HG02798 (cell line): ENCODE measurements at regions not wholly inside any gene's neighbourhood (a gene's known extent, or its start where the extent isn't known, plus 50 kb on each side); places are given as distances from the start of the nearest gene placed in this dataset.
"Not testable (repeated sequence)": the region's sequence is repeated elsewhere in the genome, so short reads cannot be mapped to it uniquely, and the experiment has no call there.

Experiments used
- ATAC-seq: cut with Tn5 transposase; IDR thresholded peaks from one replicate; pipeline ENCODE4 v1.9.1; 2021; ENCODE audit warnings: mild to moderate bottlenecking; ENCODE audit not compliant: unreplicated experiment, poor library complexity

DNA sequence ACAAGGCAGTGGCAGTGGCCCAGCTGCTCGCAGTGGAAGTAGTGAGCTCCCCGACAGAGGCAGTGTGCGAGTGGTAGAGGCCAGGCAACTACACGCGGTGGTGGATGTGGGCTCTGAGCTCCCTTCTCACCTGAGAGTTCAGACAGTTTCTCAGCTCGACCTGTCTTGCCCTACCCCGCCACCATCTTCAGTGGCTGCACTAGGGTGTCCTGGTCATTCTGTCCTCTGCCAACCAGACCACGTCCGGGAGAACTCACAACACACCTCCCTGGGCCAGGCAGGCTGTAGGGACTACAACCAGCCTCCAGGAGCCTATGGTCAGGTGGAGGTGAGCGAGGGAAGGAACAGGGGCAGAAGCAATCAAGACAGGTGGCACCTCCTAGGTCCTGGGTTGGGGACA, 106.3 kb upstream of the SMAD3 start:
- no peak for ATAC-seq

DNA sequence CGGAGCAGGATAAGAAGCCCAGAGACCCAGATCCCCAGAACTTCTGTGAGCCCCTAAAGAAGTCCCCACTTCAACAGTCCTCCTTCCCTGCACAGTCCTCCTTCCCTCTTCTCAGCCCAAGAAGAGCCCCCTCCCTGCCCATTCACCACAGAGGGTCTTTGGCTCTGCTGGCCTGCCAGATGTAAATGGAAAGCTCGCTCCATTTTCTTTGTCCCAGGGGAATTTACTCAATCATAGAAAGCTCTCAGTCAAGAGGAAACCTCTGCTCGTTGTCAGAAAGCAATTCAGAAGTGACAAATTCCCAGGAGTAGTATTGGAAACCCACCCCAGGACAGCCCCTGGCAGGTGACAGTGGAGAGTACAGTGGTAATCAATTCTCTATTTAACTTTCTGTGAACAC, 105.5 kb upstream of the SMAD3 start:
- no peak for ATAC-seq

DNA sequence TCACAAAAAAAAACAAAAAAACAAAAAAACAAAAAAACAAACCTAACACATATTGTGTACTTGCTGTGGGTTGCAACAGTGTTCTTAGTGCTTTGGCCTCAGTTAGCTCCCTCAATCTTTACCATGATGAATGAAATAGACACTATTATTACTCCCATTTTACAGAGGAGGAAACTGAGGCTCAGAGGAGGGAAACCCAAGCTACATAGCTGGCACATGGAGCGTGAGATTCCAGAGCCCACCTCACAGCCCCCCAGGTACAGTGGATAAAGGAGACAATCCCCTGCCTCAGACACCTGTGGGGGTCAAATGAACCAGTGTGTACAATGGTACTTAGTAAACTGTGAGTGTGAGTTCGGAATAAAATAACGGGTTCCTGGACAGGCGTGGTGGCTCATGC, 104.9 kb upstream of the SMAD3 start:
- ATAC-seq = no peak

DNA sequence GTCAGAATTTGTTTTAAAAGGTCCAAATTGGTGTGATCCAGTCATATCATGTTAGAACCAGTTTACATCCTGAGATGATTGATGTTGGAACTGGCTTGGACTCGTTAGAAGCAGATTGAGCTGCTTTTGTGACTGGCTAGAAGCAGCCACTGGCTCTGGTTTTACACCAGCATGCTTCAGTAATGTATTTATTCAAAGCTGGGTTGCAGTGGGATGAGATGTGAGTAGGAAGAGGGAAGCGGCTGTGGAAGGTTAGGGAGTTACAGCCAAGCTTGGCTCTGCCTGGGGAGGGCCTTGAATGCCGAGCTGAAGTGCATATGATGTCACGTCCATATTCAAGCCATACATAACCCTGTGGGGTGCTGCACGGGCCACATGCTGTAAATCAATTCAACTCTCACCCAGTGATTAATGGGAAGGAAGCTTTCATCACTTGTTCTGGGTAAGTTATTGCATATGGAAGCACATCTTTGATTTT, 104.0 kb upstream of the SMAD3 start:
- ATAC-seq = no peak

DNA sequence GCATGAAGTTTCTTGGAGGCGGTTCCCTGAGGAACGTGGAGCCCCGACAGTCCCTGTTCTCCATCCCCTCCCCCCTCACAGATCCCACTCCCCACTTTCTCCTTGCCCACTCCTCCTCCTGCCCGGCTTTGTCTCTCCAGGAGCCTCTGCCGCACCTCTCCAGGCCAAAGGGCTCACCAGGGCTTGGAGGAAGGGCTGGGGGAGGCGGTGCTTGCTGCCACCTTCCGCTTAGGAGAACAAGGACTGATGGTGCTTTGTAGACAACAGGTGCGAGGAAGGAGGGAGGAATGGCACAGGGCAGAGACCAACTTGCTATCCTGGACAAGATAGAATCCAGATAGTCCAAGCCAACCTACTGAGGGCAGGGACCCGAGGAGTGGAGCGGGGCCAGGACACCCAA, 103.5 kb upstream of the SMAD3 start:
- no peak for ATAC-seq

DNA sequence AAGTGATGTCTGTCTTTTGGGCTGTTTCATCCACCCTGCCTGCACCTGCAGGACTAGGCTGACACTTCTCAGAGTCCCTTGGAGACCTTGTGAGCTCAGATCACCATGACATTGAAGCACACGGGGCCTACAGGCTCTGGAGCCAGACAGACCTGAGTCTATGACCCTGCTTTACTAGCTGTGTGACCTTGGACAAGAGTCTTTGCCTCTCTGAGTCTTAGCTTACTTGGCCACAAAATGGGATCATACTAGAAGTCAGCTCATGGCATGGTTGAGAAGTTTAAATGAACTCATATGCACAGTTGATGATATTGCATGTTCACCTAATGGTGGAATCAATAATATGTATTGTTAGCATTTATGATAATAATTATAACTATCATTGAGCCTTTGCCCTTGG, 102.9 kb upstream of the SMAD3 start:
- no peak for ATAC-seq

DNA sequence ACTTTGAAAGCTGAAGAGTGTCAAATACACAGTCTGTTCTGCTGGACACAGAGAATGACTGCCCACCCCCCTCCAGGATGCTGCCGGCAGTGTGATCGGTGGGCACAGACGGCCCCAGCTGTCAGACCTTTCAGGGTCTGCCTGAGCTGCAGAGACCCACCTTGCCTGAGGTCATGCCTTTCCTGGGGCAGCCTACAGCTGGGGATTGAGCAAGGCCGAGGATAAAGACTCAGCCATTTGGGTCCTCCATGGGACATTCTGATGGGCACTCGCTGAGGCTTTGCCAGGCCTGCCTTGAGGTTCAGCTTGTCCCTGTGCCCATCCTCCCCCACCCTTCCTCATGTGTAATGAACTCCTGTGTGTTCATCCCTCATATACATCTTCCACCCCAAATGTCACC, 102.3 kb upstream of the SMAD3 start:
- ATAC-seq = no peak

DNA sequence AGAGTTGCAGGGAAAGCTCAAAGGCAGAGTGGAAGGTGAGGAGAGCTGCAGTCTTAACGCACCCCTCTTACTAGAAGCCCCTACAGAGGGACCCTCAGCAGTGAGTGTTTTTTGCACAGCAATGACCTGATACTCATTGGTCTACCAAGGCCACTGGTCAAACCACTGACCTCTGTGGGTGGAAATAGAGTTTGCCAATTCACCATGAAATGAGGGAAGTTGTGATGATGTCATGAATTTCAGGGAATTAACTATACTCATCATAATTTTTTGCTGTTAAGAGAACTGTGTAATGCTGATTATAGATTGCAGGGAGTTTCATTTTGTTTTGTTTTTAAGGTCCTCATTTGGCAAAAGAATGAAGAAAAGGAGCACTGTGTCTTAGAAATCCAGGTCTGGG, 101.7 kb upstream of the SMAD3 start:
- ATAC-seq = no peak

DNA sequence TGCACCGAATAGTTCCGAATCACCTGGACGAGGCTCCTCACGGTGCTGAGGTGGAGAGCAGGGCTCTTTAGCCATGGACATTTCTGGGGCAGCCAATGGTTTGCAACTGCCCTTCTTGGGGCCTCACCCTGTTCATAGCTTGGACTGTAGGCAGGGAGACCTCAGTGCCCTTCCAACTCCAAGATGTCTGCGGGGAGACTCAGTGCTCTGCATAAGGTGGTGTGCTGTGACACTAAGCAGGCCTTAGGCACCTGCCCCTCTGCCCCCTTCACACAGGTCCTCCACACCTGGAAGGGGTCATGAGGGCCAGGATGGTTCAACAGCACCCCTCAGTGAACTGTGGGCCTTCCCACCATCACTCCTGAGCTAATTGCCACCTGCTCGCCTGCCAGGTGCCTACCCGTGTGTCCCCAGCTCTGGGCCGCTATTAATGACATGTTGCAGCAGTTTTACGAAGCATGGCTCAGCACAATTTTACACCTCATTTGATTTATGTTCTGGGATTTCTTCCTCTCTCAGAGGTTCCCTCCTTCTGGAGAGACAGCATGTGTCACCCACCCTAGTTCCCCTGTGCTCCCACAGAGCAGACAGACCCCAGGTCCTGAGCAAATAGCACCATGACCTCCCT, 101.2 kb upstream of the SMAD3 start:
- ATAC-seq = no peak

DNA sequence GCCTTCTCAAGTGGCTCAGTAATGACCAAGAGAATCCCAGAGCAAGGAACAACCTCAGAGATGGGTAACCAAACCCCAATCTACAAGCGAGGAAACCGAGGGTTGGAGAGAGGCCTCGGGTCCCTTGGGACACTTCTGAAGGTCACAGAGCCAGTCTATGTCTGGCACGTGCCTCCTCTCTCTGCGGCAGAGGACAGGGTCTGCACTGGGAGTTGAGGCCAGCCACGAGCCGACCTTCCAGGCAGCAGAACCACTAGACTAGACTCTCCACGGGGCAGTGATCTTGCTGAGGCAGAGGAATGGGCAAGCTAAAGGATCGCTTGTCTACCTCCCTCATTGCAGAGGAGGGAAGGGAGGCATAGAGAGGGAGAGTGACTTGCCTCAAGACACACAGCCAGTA, 100.6 kb upstream of the SMAD3 start:
- ATAC-seq = no peak

DNA sequence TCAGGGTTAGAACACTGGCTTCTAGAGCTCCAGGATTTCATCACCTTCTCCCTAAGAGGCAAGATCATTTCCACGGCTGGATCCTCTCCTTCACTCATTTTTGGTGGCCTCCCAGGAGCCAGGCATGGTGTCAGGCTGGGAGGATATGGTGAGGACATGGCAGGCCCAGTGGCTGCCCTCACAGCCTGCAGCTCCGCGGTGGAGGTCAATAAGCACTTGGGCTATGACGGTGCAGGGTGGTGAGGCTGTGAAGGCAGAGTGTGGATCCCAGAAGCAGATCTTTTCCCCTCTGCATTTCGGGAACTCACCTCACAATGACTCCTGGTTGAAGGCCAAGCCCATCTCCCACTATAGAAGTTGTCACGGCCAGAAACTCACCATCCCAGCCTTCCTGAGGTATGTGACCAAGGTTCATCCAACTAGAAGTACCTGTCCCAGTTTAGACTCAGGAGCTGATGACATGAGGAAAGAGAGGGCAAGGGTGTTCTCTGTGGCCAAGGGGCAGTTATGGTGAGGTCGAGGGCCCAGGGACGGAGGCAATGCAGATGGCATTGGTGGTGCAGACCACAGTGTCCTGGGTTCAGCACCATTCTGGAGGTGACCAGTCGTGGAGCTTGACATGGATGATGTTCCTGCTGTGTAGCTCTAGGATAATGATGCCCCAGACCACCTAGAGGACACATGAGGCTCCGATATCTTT, 100.1 kb upstream of the SMAD3 start:
- no peak for ATAC-seq

DNA sequence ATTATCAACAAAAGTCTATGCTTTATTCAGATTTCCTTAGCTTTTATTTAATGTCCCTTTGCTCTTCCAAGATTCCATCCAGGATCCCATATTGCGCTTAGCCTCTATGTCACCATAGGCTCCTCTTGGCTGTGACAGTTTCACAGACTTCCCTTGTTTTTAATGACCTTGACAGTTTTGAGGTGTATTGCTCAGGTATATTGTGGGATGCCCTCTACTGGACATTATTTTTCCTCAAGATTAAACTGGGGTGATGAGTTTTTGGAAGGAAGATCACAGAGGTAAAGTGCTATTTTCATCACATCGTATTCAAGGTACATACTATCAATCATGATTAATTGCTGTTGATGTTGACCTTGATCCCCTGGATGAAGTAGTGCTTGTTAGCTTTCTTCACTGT, 99.1 kb upstream of the SMAD3 start:
- ATAC-seq = no peak

DNA sequence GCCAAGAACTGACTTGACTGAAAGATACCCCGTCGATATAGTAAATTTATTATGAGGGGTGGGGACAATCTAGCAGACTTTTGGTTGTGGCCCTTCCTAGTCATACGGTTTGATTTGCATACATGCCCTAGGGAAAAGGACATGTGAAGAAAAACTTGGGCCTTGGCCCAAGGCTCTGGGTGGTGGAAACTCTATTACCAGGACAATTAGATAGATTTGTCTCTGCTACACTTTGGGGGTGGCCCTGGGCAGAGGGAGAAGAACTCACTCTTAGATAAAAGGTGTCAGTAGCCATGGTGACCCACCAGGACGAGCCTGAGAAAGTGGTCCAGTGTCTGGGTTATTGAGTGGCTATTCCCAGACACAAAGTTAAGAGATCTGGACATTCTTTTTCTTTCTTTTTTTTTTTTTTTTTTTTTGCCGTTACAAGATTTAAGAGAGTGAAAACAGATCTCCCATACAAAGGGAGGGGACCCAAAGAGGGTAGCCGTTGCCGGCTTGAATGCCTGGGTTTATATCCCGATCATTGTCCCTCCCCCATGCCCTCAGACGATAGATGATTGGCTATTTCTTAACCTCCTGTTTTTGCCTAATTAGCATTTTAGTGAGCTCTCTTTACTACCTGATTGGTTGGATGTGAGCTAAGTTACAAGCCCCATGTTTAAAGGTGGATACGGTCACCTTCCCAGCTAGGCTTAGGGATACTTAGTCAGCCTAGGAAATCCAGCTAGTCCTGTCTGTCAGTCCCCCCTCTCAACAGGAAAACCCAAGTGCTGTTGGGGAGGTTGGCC, 96.4 kb upstream of the SMAD3 start:
- no peak for ATAC-seq

DNA sequence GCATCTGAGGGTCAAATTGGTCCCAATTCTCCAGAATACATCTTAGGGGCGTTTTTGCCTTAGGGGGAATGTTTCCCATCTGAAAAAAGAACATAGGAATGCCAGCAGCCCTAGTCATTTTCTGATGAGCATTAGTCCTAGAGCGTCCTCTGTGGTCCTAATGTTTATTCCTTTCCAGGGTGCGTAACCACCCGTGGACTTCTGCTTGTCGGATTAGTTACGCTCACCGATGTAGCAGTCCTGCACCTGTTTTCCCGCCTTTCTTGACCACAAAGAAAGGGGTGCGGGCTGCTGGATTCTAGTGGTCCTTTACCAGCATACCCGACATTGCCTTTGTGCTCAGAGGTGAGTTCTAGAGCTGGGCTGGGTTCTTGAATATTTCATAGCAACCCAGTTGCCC, 91.3 kb upstream of the SMAD3 start:
- ATAC-seq = not testable (repeated sequence)

DNA sequence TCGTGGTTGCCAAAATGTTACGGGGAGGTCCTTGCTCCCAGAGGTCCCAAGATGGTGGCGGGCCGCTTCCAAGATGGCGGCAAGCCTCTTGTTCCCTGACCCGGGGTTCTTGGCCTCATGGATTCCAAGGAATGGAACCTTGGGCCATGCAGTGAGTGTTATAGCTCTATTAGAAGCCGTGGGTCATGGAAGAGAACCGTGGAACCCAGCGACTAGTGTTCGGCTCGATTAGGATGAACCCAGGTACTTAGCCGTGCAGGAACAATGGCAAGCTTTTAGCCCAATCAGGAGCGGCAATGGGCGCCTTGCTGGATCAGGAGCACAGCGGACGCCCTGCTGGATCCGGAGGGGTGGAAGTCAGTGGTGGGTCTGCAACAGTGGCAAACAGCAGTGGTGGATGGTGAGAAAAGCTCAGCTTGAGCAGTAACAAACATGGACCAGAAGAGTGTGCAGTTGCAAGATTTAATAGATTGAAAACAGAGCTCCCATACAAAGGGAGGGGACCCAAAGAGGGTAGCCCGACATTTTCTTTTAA, 89.2 kb upstream of the SMAD3 start:
- ATAC-seq = not testable (repeated sequence)

DNA sequence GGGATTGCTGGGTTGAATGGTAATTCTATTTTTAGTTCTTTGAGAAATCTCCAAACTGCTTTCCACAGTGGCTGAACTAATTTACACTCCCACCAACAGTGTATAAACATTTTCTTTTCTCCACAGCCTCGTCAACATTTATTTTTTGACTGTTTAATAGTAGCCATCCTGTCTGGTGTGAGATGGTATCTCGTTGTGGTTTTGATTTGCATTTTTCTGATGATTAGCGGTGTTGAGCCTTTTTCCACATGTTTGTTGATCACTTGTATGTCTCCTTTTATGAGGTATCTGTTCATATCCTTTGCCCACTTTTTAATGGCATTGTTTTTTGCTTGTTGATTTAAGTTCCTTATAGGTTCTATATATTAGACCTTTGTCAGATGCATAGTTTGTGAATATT, 85.1 kb upstream of the SMAD3 start:
- ATAC-seq = not testable (repeated sequence)

DNA sequence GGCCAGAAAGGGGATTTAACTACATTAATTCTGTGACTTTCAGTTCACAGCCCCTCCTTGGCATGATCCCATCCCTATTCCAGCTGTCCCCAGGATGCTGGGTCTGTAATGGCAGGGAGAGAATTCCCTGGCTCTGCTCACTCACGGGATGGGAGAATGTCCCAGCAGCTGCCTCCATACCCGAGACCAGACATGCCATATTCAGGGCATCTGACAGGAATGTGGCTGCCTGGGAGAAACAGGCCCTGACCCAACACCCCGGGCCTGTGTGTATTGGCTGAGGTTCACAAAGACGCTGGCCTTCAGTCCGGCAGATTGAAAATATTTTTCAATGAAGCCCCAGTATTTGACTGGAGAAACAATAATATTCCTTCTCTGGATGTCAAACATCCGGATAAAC, 83.6 kb upstream of the SMAD3 start:
- ATAC-seq = no peak

DNA sequence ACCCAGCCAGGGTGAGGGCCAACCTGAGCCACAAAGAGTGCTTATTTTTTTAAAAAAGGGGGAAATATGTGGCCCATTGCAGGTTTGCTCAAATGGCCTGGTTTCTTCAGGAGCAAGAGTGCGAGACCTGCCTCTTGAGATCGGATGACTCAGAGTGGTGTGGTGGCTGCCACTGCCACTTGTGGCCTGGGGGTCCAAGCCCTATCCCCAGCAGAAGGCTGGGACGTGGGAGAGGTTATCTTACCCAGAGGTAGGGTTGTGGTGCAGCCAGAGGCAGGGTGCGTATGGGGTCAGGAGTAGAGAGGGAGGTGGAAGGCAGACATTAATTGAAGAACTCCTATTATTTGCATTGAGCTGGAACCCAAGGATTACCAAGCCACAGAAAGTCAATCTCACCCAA, 83.2 kb upstream of the SMAD3 start:
- ATAC-seq = no peak

DNA sequence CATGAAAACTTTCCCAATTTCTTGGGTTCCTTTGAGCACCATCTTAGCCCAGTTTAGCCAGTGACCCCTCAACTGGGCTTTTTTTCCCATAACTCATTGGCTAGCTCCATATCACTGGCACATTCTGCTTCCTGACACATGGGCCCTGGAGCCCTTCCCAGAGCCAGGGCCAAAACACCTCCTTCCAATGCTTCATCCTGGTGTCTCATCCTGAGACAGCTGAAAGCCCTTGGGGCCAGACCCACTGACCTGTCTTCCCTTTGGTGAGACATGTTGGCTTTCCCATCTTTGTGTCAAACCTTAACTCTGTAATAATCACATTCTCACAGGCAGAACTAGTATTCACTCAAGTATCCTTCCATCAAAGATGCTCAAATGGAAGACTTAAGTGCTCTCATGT, 82.6 kb upstream of the SMAD3 start:
- ATAC-seq = no peak

DNA sequence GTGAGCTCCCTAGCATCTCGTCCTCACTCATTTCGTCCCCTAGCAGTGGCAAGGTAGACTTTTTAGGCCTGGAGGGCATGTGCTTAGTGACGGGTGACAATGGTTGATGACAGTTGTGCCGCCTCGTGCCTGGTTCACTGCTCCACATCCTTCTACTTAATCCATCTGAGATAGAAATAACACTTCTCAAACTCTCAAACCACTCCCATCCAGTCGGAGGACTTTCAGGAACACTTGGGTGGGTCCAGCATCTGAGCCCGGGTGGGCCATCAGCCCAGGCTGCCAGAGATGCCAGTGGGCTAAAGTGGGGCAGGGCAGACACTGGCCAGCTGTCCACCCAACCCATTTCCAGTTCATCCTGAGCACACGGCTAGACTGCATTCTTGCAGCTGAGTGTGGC, 79.7 kb upstream of the SMAD3 start:
- no peak for ATAC-seq

DNA sequence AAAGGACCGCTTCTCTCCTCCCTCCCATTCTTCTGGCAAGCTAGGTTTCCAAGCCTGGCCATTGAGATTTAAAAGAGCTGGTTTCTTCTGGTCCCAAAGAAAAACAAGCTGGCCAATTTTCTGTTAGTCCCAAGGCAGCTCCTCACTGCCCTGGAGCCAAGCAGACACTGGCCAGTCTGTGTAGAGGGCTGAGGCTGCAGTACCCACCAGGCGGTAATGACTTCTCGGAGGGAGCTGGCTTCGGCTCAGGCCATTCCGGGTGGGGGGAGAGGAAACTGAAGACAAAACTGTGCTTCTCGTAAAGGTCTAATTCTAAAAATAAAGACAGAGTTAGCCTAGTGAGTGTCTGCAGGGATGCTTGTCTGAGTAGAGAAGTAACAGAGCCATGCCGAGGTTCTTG, 78.5 kb upstream of the SMAD3 start:
- no peak for ATAC-seq
